A673 (cell line): ENCODE measurements at regions not wholly inside any gene's neighbourhood (a gene's known extent, or its start where the extent isn't known, plus 50 kb on each side); places are given as distances from the start of the nearest gene placed in this dataset.

Experiments used
- BruUV-seq: library from RNA; stranded (reverse); fragments of 400-500 nt; replicated peaks from 2 replicates; lab custom pipeline; 2021; lab: Mats Ljungman, UMichigan
- CTCF ChIA-PET: fragments of 300-600 bp; sonication (Branson Sonifier 250); formaldehyde crosslinking; loops from one replicate; lab custom pipeline; 2022; ENCODE audit warnings: antibody characterized with exemption; lab: Charles Lee
- POLR2A ChIA-PET: fragments of 300-600 bp; sonication (Branson Sonifier 250); formaldehyde crosslinking; loops from one replicate; lab custom pipeline; 2022; ENCODE audit warnings: antibody characterized with exemption; ENCODE audit not compliant: low non-redundant PET; lab: Charles Lee
- DNase-seq: peaks from one replicate; pipeline ENCODE4 v3.0.0-alpha.2; 2015; ENCODE audit warnings: low spot score
- H3K27ac ChIP-seq: fragments of 200-600 bp; sonication (generic); 2 replicates; pipeline ENCODE4 v1.5.1; 2016; ENCODE audit warnings: mixed run types, low read depth, mild to moderate bottlenecking, mixed read lengths, antibody characterized with exemption, low read length; ENCODE audit not compliant: poor library complexity, severe bottlenecking
- H3K27me3 ChIP-seq: fragments of 200-600 bp; sonication (generic); replicated peaks from 2 replicates; pipeline ENCODE4 v1.6.1; 2017; ENCODE audit warnings: mixed run types, low read depth, mild to moderate bottlenecking, mixed read lengths, antibody characterized with exemption, low read length; ENCODE audit not compliant: insufficient read depth, poor library complexity
- H3K36me3 ChIP-seq: fragments of 200-600 bp; sonication (generic); 2 replicates; pipeline ENCODE4 v1.6.1; 2016; ENCODE audit warnings: mixed run types, mild to moderate bottlenecking, mixed read lengths, antibody characterized with exemption, low read length; ENCODE audit not compliant: insufficient read depth, poor library complexity, severe bottlenecking
- H3K4me1 ChIP-seq: fragments of 200-600 bp; sonication (generic); 2 replicates; pipeline ENCODE4 v1.6.1; 2017; ENCODE audit warnings: mixed run types, mild to moderate bottlenecking, mixed read lengths, antibody characterized with exemption, low read length; ENCODE audit not compliant: insufficient read depth, poor library complexity, severe bottlenecking
- H3K4me3 ChIP-seq: fragments of 200-600 bp; sonication (generic); 2 replicates; pipeline ENCODE4 v1.5.1; 2016; ENCODE audit warnings: low read depth, mixed run types, mild to moderate bottlenecking, mixed read lengths, low read length; ENCODE audit not compliant: poor library complexity, severe bottlenecking
- H3K9me3 ChIP-seq: fragments of 200-600 bp; sonication (generic); 2 replicates; pipeline ENCODE4 v1.6.1; 2016; ENCODE audit warnings: mixed run types, low read depth, mild to moderate bottlenecking, mixed read lengths, antibody characterized with exemption, low read length; ENCODE audit not compliant: poor library complexity, severe bottlenecking
- EZH2 ChIP-seq: fragments of 200-600 bp; sonication (generic); IDR thresholded peaks from 2 replicates; pipeline ENCODE4 v1.6.1; 2017; ENCODE audit warnings: borderline replicate concordance, low read depth, mild to moderate bottlenecking, mixed read lengths, antibody characterized with exemption, low read length; ENCODE audit not compliant: poor library complexity, severe bottlenecking
- intact Hi-C: fragments of 100-400 bp; cut with micrococcal nuclease; formaldehyde crosslinking; loops from one replicate; pipeline ENCODE4 v1.10.0; 2022; ENCODE audit not compliant: unreplicated experiment
- TF ChIP-seq, protein P1 (sequence below): fragments of 300-800, 200-600 bp; sonication (generic); conservative IDR thresholded peaks from 2 replicates; pipeline ENCODE4 v1.5.1; 2017; ENCODE audit warnings: low read depth, mild to moderate bottlenecking, antibody characterized with exemption, low read length, moderate library complexity, mixed read lengths

DNA sequence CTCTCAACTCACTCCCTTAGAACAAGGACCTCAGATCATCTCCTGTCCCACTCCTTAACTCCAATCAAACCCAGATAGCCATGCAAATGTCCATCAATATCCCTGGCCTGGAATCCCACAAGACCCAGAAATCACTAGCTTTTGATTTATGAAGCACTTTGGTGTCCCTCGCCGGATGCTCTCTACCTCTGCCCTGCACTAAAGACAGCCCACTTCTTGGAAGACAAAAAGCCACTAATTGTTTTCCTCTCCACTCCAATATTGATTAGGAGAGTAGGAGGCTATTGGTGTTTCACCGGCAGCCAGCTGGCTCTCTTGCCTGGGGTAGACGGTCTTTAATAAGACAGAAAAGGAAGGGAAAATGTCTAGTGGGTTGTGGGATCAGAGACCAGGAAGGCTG is 221.2 kb downstream of the BUD13 start:
- H3K27ac ChIP-seq: no peak overlapping the region
- no TSS peak for BruUV-seq

DNA sequence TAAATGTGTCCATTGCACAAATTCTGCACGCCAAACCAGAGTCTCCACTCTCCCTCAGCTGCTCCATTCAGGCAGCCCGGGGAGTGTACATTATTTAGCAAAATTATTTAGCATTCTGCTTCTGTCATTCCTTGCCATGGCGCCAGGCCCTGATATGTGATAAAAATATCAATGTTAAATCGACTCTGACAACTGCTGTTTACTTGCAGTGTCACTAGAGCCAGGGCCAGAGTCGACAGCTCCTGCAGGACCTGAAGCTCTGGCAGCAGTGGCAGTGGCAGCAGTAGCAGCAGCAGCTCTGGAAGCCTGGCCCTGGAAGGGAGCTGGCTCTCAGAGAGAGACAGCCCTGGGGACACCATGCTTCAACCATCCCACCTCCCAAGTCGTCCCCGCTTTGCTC is 224.5 kb downstream of the BUD13 start:
- Histone ChIP-seq H3K9me3 (no peaks in the 10 kb centered on the region), H3K4me3 (no peak overlapping the region), H3K4me1 (no peaks in the 10 kb centered on the region), H3K27me3 (peaks cover 55% of the 10 kb centered on the region), H3K36me3 (no peaks in the 10 kb centered on the region), H3K27ac (no peak overlapping the region)
- CTCF ChIA-PET: no interaction called here
- intact Hi-C loops: no loop called here
- TF ChIP-seq EZH2: no peak
- TF ChIP-seq, protein P1, sequence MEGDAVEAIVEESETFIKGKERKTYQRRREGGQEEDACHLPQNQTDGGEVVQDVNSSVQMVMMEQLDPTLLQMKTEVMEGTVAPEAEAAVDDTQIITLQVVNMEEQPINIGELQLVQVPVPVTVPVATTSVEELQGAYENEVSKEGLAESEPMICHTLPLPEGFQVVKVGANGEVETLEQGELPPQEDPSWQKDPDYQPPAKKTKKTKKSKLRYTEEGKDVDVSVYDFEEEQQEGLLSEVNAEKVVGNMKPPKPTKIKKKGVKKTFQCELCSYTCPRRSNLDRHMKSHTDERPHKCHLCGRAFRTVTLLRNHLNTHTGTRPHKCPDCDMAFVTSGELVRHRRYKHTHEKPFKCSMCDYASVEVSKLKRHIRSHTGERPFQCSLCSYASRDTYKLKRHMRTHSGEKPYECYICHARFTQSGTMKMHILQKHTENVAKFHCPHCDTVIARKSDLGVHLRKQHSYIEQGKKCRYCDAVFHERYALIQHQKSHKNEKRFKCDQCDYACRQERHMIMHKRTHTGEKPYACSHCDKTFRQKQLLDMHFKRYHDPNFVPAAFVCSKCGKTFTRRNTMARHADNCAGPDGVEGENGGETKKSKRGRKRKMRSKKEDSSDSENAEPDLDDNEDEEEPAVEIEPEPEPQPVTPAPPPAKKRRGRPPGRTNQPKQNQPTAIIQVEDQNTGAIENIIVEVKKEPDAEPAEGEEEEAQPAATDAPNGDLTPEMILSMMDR: no peak
- no TSS peak for BruUV-seq
- no peak for DNase-seq
- POLR2A ChIA-PET: no interaction called here

More for the DNA sequence above, 221.2 kb downstream of the BUD13 start:
- Histone ChIP-seq H3K36me3 (no peaks in the 10 kb centered on the region), H3K27me3 (peaks cover 29% of the 10 kb centered on the region), H3K4me1 (no peaks in the 10 kb centered on the region), H3K4me3 (no peak overlapping the region), H3K9me3 (no peaks in the 10 kb centered on the region)
- ChIA-PET CTCF (no interaction called here), POLR2A (no interaction called here)
- intact Hi-C loops: no loop called here
- TF ChIP-seq EZH2: no peak
- TF ChIP-seq, protein P1: no peak
- DNase-seq: no peak

DNA sequence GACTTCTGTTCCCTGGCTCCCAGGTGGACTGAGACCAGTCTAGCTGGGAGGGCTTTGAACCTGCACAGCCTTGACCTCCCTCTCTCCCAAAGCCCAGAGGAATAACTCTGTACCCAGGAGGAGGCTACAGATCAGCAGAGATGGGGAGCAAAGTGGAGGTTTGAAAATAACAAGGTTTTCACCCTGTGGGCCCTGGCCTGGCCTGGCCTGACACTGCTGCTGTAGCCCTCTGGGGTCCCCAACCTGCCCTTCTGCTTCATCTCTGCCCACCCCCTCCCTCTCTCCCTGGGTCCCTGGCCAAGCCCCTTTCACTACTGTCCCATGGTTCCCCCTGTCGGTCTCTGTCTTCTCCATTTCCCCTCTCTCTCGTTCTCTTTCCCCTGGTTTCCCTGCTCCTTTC is 225.2 kb downstream of the BUD13 start:
- intact Hi-C loops: no loop called here
- H3K27ac ChIP-seq: no peak overlapping the region
- H3K9me3 ChIP-seq: no peaks in the 10 kb centered on the region
- no peak for DNase-seq
- H3K27me3 ChIP-seq: peaks cover 62% of the 10 kb centered on the region
- no TSS peak for BruUV-seq
- POLR2A ChIA-PET: no interaction called here
- no peak overlapping the region for H3K4me3 ChIP-seq
- no peaks in the 10 kb centered on the region for H3K36me3 ChIP-seq
- H3K4me1 ChIP-seq: no peaks in the 10 kb centered on the region
- TF ChIP-seq, protein P1: no peak
- TF ChIP-seq EZH2: no peak
- CTCF ChIA-PET: no interaction called here
